ENCODE measurements at regions not wholly inside any gene's neighbourhood (a gene's known extent, or its start where the extent isn't known, plus 50 kb on each side); places are given as distances from the start of the nearest gene placed in this dataset.

- TF ChIP-seq REST (IDR thresholded peaks at IDR 0.05; ENCODE audit: low read depth, low read length), result no peak
- TF ChIP-seq RCOR1 (IDR thresholded peaks at IDR 0.05; ENCODE audit: low read length), result peak; percentile 70; the same call in 1 of the 2 replicates
- peak; percentile 30; the same call in 1 of the 2 replicates for TF ChIP-seq RAD21 (IDR thresholded peaks at IDR 0.05; ENCODE audit: low read length)
- no peak for TF ChIP-seq CTCF (IDR thresholded peaks at IDR 0.05)
- peak; percentile 28; the same call in 1 of the 2 replicates for TF ChIP-seq TCF12 (IDR thresholded peaks at IDR 0.05)
- no peak for TF ChIP-seq RFX5 (IDR thresholded peaks at IDR 0.05; ENCODE audit: low read length)
- peak; percentile 56; the same call in 1 of the 2 replicates for TF ChIP-seq FOSL2 (IDR thresholded peaks at IDR 0.05; ENCODE audit: borderline replicate concordance, low read depth)
- TF ChIP-seq ELF1 (IDR thresholded peaks at IDR 0.05), result no peak
- TF ChIP-seq RXRA (IDR thresholded peaks at IDR 0.05; ENCODE audit: borderline replicate concordance, low read depth), result peak; percentile 16; the same call in 1 of the 2 replicates
- no peak for TF ChIP-seq POLR2AphosphoS5 (IDR thresholded peaks at IDR 0.05; ENCODE audit: low read depth, low read length)
These were observed 105.5 kb upstream of the IL12A start (continued) for GRCh38 chr3:159882790-159883779.

- WGBS (ENCODE audit: low lambda C conversion rate), result 74% methylated on average over 3 of the region's 3 CpGs
- peaks cover 24% of the 10 kb centered on the region for H3F3A ChIP-seq (replicated peaks; ENCODE audit: insufficient read depth)
- ChIA-PET POLR2A (interaction anchor here (0.5 to 3.0 kb wide), 6 partner anchors 26 to 121 kb away, joined by 3 to 18 read pairs (median 6); partner anchors contain the start of gene SCHIP1), CTCF (interaction anchor here (0.6 to 12.9 kb wide), 42 partner anchors 8 to 636 kb away, joined by 3 to 270 read pairs (median 4); partner anchors contain the start of genes IL12A and SCHIP1)
- TF ChIP-seq MEF2A (IDR thresholded peaks at IDR 0.05; ENCODE audit: borderline replicate concordance, low read depth) (no peak), SIN3A (IDR thresholded peaks at IDR 0.05; ENCODE audit: borderline replicate concordance, low read depth, low read length) (no peak), CTCF (IDR thresholded peaks at IDR 0.05) (peak; percentile 73), SMC3 (IDR thresholded peaks at IDR 0.05; ENCODE audit: low read depth, low read length) (peak; percentile 53), TCF12 (IDR thresholded peaks at IDR 0.05) (no peak), RAD21 (IDR thresholded peaks at IDR 0.05; ENCODE audit: low read length) (peak; percentile 73), YY1 (IDR thresholded peaks at IDR 0.05; ENCODE audit: low read depth) (no peak), MXI1 (IDR thresholded peaks at IDR 0.05; ENCODE audit: low read depth, low read length) (no peak), FOXJ3 (CRISPR knock-in tag; IDR thresholded peaks at IDR 0.05) (no peak), RFX5 (IDR thresholded peaks at IDR 0.05; ENCODE audit: low read length) (no peak)
- H3K27me3 ChIP-seq (ENCODE audit: insufficient read depth), result no peaks in the 10 kb centered on the region
- peak overlapping the region in 1 of 2 experiments; percentile 97; a peak in 2 of 4 replicates for H3K27ac ChIP-seq (ENCODE audit: low read depth in 2 of 2, low read length in 1 of 2)
- H3K9me3 ChIP-seq, result no peaks in the 10 kb centered on the region
- no peak overlapping the region for H3K9ac ChIP-seq
- H4K20me1 ChIP-seq (ENCODE audit: insufficient read depth), result no peaks in the 10 kb centered on the region
- peak; percentile 52 for DNase-seq
- peaks cover 21 to 24% of the 10 kb centered on the region in 2 experiments for H3K36me3 ChIP-seq (replicated peaks in 1 of 2; ENCODE audit: control insufficient read depth in 1 of 2, insufficient read depth in 2 of 2, low read length in 1 of 2)
- H3K4me1 ChIP-seq (ENCODE audit: control insufficient read depth in 1 of 2, insufficient read depth in 2 of 2, low read depth in 1 of 2, low read length in 1 of 2), result peaks cover 32 to 51% of the 10 kb centered on the region in 2 experiments
- H2AFZ ChIP-seq (ENCODE audit: low read depth), result no peak overlapping the region
- H3K9me2 ChIP-seq, result no peaks in the 10 kb centered on the region
- H3K79me2 ChIP-seq (ENCODE audit: insufficient read depth), result peaks cover 61% of the 10 kb centered on the region
- no peak overlapping the region for H3K4me2 ChIP-seq
- H3K4me3 ChIP-seq (ENCODE audit: low read depth in 2 of 2, low read length in 1 of 2), result no peak overlapping the region
These were observed 103.8 kb upstream of the IL12A start for GRCh38 chr3:159884661-159885402.
